Tibial nerve (tissue), 4 donors: ENCODE measurements at regions not wholly inside any gene's neighbourhood (a gene's known extent, or its start where the extent isn't known, plus 50 kb on each side); places are given as distances from the start of the nearest gene placed in this dataset.

Experiments
- CTCF ChIP-seq, 5 experiments: fragments of 200-600 bp in 3 of 5; fragments of 450-650 bp in 2 of 5; sonication (generic) in 3 of 5; IDR thresholded peaks; one replicate each; pipeline ENCODE4 v1.5.1; 2016 to 2019; ENCODE audit warnings: antibody characterized with exemption in 5 of 5, mild to moderate bottlenecking in 3 of 5, moderate library complexity in 2 of 5
- EP300 ChIP-seq, 2 donors: sonication (generic); formaldehyde crosslinking; IDR thresholded peaks; one replicate each; pipeline ENCODE4 v1.6.1; 2017; ENCODE audit warnings: antibody characterized with exemption in 2 of 2, mild to moderate bottlenecking in 1 of 2
- POLR2A ChIP-seq, 2 donors: fragments of 450-650 bp; IDR thresholded peaks; one replicate each; pipeline ENCODE4 v1.6.1; 2017; ENCODE audit warnings: antibody characterized with exemption in 2 of 2, mild to moderate bottlenecking in 2 of 2, moderate library complexity in 2 of 2

GRCh38 chr11:104256525-104256924 lies 92.6 kb upstream of the PDGFD start:
- TF ChIP-seq POLR2A (IDR thresholded peaks at IDR 0.05) (no peak), CTCF (IDR thresholded peaks at IDR 0.05) (no peak), EP300 (IDR thresholded peaks at IDR 0.05) (no peak)
